ENCODE measurements at regions not wholly inside any gene's neighbourhood (a gene's known extent, or its start where the extent isn't known, plus 50 kb on each side); places are given as distances from the start of the nearest gene placed in this dataset.

DNA sequence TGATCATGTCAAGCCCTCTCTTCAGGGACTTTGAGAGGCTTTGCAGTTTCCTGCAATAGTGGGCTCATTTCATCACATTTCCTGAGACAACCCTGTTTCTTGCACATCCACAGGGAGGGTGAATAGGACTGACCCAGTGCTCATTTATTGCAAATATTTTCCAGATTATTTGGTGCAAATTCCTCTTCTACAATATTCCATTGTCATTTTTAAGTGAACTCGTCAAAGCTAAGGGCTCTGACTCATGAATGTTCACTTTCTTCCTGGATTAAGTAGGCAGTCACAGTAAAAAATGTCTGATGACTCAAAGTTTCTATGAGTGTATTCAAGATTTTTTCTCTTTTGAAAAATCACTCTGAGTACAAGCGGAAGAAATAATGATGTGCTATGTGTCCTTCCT, 225.5 kb upstream of the GALNT5 start:
- H3K27me3 ChIP-seq, result no peaks in the 10 kb centered on the region
- H3K36me3 ChIP-seq (ENCODE audit: low read depth, missing control alignments), result no peaks in the 10 kb centered on the region
- H3K4me1 ChIP-seq, result no peaks in the 10 kb centered on the region
- no peak for TF ChIP-seq POLR2A (IDR thresholded peaks at IDR 0.05)
- TF ChIP-seq, protein P1, sequence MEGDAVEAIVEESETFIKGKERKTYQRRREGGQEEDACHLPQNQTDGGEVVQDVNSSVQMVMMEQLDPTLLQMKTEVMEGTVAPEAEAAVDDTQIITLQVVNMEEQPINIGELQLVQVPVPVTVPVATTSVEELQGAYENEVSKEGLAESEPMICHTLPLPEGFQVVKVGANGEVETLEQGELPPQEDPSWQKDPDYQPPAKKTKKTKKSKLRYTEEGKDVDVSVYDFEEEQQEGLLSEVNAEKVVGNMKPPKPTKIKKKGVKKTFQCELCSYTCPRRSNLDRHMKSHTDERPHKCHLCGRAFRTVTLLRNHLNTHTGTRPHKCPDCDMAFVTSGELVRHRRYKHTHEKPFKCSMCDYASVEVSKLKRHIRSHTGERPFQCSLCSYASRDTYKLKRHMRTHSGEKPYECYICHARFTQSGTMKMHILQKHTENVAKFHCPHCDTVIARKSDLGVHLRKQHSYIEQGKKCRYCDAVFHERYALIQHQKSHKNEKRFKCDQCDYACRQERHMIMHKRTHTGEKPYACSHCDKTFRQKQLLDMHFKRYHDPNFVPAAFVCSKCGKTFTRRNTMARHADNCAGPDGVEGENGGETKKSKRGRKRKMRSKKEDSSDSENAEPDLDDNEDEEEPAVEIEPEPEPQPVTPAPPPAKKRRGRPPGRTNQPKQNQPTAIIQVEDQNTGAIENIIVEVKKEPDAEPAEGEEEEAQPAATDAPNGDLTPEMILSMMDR (IDR thresholded peaks at IDR 0.05), result no peak
- H3K27ac ChIP-seq, result no peak overlapping the region
- H3K4me3 ChIP-seq, result no peak overlapping the region
- no peak for DNase-seq
- WGBS, 2 donors, result 74 to 80% methylated on average over 2 of the region's 2 CpGs
- H3K9me3 ChIP-seq, result no peaks in the 10 kb centered on the region
- intact Hi-C loops (cut with DNase I; ENCODE audit: low total_unique reads), result no loop called here

DNA sequence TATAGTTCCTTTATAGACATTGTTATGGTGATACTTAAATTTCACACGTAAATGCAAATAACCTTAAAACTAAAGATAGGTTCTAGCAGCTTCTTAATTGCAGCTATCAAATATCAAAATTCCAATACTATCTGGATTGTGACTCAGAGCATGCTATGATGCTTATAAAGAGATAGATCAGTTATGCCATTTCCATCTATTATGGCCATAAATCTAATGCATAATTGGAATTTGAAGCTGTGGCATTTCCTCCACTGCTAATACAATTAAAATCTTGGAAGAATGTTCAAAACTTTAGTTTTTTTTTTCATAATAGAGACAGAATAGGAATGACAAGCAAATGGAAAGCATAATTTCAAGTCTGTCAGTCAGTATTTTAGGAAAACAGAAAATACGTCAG, 220.8 kb upstream of the GALNT5 start:
- intact Hi-C loops (cut with DNase I; ENCODE audit: low total_unique reads), result no loop called here
- no peak overlapping the region for H3K4me3 ChIP-seq
- WGBS, 2 donors, result 82 to 92% methylated on average over 2 of the region's 2 CpGs
- no peaks in the 10 kb centered on the region for H3K4me1 ChIP-seq
- H3K9me3 ChIP-seq, result no peaks in the 10 kb centered on the region
- no peak for TF ChIP-seq POLR2A (IDR thresholded peaks at IDR 0.05)
- TF ChIP-seq, protein P1 (IDR thresholded peaks at IDR 0.05), result no peak
- H3K36me3 ChIP-seq (ENCODE audit: low read depth, missing control alignments), result no peaks in the 10 kb centered on the region
- H3K27ac ChIP-seq, result no peak overlapping the region
- no peak for DNase-seq
- no peaks in the 10 kb centered on the region for H3K27me3 ChIP-seq

DNA sequence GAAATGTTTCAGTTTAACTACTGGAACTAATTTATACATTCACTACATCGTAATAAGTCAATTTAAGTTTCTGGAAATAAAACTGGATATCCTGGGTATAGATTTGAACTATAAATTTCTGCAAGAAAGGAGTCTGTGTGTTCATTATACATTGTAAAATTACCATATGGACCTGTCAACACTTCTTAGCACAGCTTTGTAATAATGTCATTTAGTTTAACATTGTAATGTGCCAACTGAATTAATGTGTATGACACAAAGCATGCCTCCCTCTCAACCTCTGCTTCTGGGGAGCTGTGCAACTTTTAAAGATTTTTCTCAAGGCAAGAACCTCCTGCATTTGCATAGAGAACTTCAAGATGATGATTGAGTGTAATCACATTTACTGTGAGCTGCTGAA, 213.7 kb upstream of the GALNT5 start:
- H3K27ac ChIP-seq, result no peak overlapping the region
- intact Hi-C loops (cut with DNase I; ENCODE audit: low total_unique reads), result no loop called here
- no peaks in the 10 kb centered on the region for H3K27me3 ChIP-seq
- no peak for DNase-seq
- no peaks in the 10 kb centered on the region for H3K4me1 ChIP-seq
- no peak for TF ChIP-seq POLR2A (IDR thresholded peaks at IDR 0.05)
- TF ChIP-seq, protein P1 (IDR thresholded peaks at IDR 0.05), result no peak
- no peaks in the 10 kb centered on the region for H3K36me3 ChIP-seq (ENCODE audit: low read depth, missing control alignments)
- 74 to 84% methylated on average over 1 of the region's 1 CpG for WGBS, 2 donors
- H3K4me3 ChIP-seq, result no peak overlapping the region
- no peaks in the 10 kb centered on the region for H3K9me3 ChIP-seq

DNA sequence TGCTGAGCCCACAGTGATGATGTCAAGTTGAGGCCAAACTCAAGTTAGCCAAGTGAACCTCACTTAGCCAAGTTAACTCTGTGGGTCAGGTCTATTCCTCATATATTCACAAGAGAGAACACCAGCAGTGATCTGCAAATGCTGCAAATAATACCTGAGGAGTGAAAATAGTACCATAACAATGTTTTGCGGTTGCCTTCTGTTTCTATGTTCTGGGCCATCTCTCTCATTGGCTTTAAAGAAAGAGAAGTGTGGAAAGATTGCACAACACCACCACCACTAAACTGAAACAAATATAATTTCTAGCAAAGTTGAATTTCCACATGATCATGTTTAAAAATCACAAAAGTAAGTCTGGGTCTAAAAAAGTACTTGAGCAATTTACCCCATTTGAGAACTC, 211.1 kb upstream of the GALNT5 start:
- no peak overlapping the region for H3K27ac ChIP-seq
- H3K27me3 ChIP-seq, result no peaks in the 10 kb centered on the region
- no peaks in the 10 kb centered on the region for H3K9me3 ChIP-seq
- TF ChIP-seq, protein P1 (IDR thresholded peaks at IDR 0.05), result no peak
- no peak for TF ChIP-seq POLR2A (IDR thresholded peaks at IDR 0.05)
- 80 to 95% methylated on average over 1 of the region's 1 CpG for WGBS, 2 donors
- intact Hi-C loops (cut with DNase I; ENCODE audit: low total_unique reads), result no loop called here
- H3K4me3 ChIP-seq, result no peak overlapping the region
- no peaks in the 10 kb centered on the region for H3K4me1 ChIP-seq
- no peak for DNase-seq
- no peaks in the 10 kb centered on the region for H3K36me3 ChIP-seq (ENCODE audit: low read depth, missing control alignments)

DNA sequence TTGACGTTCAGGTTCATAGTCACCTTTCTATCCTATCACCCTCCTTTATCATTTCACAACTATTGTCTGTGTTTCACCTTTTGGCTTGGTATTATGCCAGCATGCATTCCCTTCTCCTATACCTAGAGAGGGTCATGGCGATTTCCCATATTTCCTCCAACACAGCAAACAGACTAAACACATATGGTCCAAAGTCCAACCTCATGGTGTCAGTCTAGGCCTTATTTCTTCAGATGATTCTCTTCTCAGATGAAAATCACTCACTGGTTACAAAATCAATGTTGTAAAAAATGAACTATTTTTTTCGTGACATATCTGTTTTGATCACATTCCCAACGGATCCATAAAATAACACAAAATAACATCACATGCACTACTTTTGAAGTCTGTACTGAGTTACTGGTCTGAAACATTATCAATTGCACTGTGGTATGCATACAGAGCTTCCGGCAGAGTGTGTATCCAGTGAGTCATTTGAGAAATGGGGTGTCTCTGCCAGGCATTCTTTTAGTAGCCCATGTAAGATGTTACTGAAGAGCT, 204.8 kb upstream of the GALNT5 start:
- no peaks in the 10 kb centered on the region for H3K9me3 ChIP-seq
- no peak for DNase-seq
- H3K4me3 ChIP-seq, result no peak overlapping the region
- H3K4me1 ChIP-seq, result no peaks in the 10 kb centered on the region
- no peak overlapping the region for H3K27ac ChIP-seq
- intact Hi-C loops (cut with DNase I; ENCODE audit: low total_unique reads), result no loop called here
- H3K27me3 ChIP-seq, result no peaks in the 10 kb centered on the region
- no peaks in the 10 kb centered on the region for H3K36me3 ChIP-seq (ENCODE audit: low read depth, missing control alignments)
- 87 to 92% methylated on average over 5 of the region's 5 CpGs for WGBS, 2 donors
- no peak for TF ChIP-seq POLR2A (IDR thresholded peaks at IDR 0.05)
- TF ChIP-seq, protein P1 (IDR thresholded peaks at IDR 0.05), result no peak

All from testis (tissue), 2 donors.